Spleen (tissue), 11 donors: ENCODE measurements at regions not wholly inside any gene's neighbourhood (a gene's known extent, or its start where the extent isn't known, plus 50 kb on each side); places are given as distances from the start of the nearest gene placed in this dataset.
"Not testable (repeated sequence)": the region's sequence is repeated elsewhere in the genome, so short reads cannot be mapped to it uniquely, and the experiment has no call there.

Experiments
- DNase-seq: peaks from one replicate; pipeline ENCODE4 v3.0.0-alpha.2; 2020
- H3K27ac ChIP-seq, 8 donors: fragments of 200-600 bp; sonication (generic) in 7 of 8; 1 replicate in 4 of 8; 2 replicates in 4 of 8; pipeline versions ENCODE4 v1.5.0 to v1.8.0; 2016 to 2021; ENCODE audit warnings: inconsistent platforms in 4 of 8, mild to moderate bottlenecking in 4 of 8, moderate library complexity in 1 of 8
- H3K27me3 ChIP-seq, 7 donors: fragments of 200-600 bp; sonication (generic) in 6 of 7; replicated peaks in 1 of 7; 1 replicate in 4 of 7; 2 replicates in 3 of 7; pipeline versions ENCODE4 v1.5.0 to v1.8.0; 2016 to 2021; ENCODE audit warnings: inconsistent platforms in 3 of 7, mild to moderate bottlenecking in 1 of 7
- H3K36me3 ChIP-seq, 6 donors: fragments of 200-600 bp; sonication (generic) in 5 of 6; 1 replicate in 4 of 6; 2 replicates in 2 of 6; pipeline versions ENCODE4 v1.5.0 to v1.8.0; 2016 to 2021; ENCODE audit warnings: inconsistent platforms in 2 of 6
- H3K4me1 ChIP-seq, 6 donors: fragments of 200-600 bp; sonication (generic) in 5 of 6; 1 replicate in 3 of 6; 2 replicates in 3 of 6; pipeline versions ENCODE4 v1.5.0 to v1.8.0; 2016 to 2021; ENCODE audit warnings: inconsistent platforms in 3 of 6
- H3K4me3 ChIP-seq, 8 donors: fragments of 200-600 bp; sonication (generic) in 7 of 8; 1 replicate in 4 of 8; 2 replicates in 4 of 8; pipeline versions ENCODE4 v1.5.0 to v1.8.0; 2016 to 2021; ENCODE audit warnings: inconsistent platforms in 4 of 8, mild to moderate bottlenecking in 4 of 8, moderate library complexity in 2 of 8
- H3K9me3 ChIP-seq, 8 donors: fragments of 200-600 bp; sonication (generic) in 7 of 8; 1 replicate in 4 of 8; 2 replicates in 4 of 8; pipeline versions ENCODE4 v1.5.0 to v1.8.0; 2016 to 2021; ENCODE audit warnings: inconsistent platforms in 4 of 8
- POLR2A ChIP-seq, 3 donors: fragments of 450-650 bp; IDR thresholded peaks; one replicate each; pipeline ENCODE4 v1.5.1; 2017; ENCODE audit warnings: antibody characterized with exemption in 3 of 3, mild to moderate bottlenecking in 1 of 3
- POLR2AphosphoS5 ChIP-seq, 3 donors: sonication (generic); formaldehyde crosslinking; IDR thresholded peaks; one replicate each; pipeline ENCODE4 v1.5.1; 2017; ENCODE audit warnings: antibody characterized with exemption in 3 of 3
- WGBS, 5 donors: extraction: QIAGEN DNeasy Blood & Tissue Kit in 3 of 5; methylation state at CpG; one replicate each; pipeline versions ENCODE4 v1.1.5 to v1.1.7; 2013 to 2018; 5-methylcytosine and 5-hydroxymethylcytosine counted together
- intact Hi-C: fragments of 100-400 bp; cut with DNase I; formaldehyde crosslinking; loops from one replicate; pipeline ENCODE4 v1.15.0; 2023; ENCODE audit warnings: low total_unique reads
- TF ChIP-seq, protein P1 (sequence below), 11 experiments: fragments of 200-600 bp in 7 of 11; fragments of 450-650 bp in 4 of 11; sonication (generic) in 4 of 11; IDR thresholded peaks in 8 of 11; conservative IDR thresholded peaks in 3 of 11; 1 replicate in 7 of 11; 2 replicates in 4 of 11; pipeline versions ENCODE4 v1.4.0 to v1.8.0; 2016 to 2021; ENCODE audit warnings: antibody characterized with exemption in 11 of 11, inconsistent platforms in 4 of 11, mild to moderate bottlenecking in 1 of 11
- donor health status: healthy with polysubstance abuse.
- donor health status: DM: no; HTN: no; CAD: no; lungs with moderate emphysema.
- donor health status: DM: no; HTN: no; CAD: no.
- donor health status: Bipolar disorder and iron deficiency.
- donor health status: healthy.
- donor health status: DM: no; HTN: no; CAD: no.
- donor health status: DM: yes; HTN: yes; CAD: no.

DNA sequence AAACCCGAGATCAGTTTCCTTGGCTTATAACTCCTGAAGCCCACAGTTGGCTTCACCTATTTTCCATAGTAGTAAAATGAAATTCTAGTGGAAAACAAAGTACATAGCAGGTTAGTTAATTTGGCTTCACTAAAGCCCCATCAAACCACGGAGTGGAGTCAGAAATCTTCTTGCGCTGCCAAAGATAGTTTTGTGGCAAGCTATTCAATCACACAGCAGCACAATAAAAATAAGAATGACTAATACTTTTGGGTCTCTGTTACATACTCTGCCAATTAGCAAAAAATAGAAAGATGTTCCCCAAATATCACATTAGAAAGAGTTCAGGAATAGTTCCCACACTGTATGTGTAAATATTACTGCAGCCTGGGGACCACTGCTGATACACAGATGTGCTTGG lies 175.2 kb upstream of the NOL4 start:
- 67 to 86% (median 85%) methylated on average over 3 of the region's 3 CpGs for WGBS, 5 donors
- H3K27me3 ChIP-seq: no peaks in the 10 kb centered on the region
- no peaks in the 10 kb centered on the region for H3K9me3 ChIP-seq
- H3K4me3 ChIP-seq: no peak overlapping the region
- intact Hi-C loops: loop anchor here (10.0 kb wide), 1 partner anchor 55 kb away; no protein-coding TSS in a partner anchor
- no peak overlapping the region for H3K27ac ChIP-seq
- H3K4me1 ChIP-seq: no peaks in the 10 kb centered on the region
- no peak for DNase-seq
- H3K36me3 ChIP-seq: no peaks in the 10 kb centered on the region
- no peak for TF ChIP-seq POLR2A (IDR thresholded peaks at IDR 0.05)

DNA sequence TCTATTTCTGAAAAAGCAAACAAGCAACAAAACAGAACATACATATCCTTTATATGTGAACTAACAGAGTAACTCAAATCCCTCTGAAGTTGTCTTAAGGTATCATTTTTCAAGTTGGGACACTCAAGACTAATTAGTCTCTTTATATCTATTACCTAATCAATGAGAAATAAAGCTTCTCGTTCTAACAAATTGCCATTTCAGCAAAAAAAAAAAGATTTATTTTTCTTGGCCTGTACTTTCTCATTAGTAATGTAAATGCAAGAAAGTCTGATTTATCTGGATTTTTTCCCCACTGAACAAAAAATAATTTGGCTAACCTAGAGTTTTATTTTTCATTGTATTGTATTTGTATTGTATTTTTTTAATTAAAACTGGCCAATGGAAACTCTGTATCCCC lies 176.1 kb upstream of the NOL4 start:
- Histone ChIP-seq H3K9me3 (no peaks in the 10 kb centered on the region), H3K36me3 (no peaks in the 10 kb centered on the region), H3K4me3 (no peak overlapping the region), H3K27me3 (no peaks in the 10 kb centered on the region), H3K4me1 (no peaks in the 10 kb centered on the region), H3K27ac (no peak overlapping the region)
- TF ChIP-seq, protein P1, sequence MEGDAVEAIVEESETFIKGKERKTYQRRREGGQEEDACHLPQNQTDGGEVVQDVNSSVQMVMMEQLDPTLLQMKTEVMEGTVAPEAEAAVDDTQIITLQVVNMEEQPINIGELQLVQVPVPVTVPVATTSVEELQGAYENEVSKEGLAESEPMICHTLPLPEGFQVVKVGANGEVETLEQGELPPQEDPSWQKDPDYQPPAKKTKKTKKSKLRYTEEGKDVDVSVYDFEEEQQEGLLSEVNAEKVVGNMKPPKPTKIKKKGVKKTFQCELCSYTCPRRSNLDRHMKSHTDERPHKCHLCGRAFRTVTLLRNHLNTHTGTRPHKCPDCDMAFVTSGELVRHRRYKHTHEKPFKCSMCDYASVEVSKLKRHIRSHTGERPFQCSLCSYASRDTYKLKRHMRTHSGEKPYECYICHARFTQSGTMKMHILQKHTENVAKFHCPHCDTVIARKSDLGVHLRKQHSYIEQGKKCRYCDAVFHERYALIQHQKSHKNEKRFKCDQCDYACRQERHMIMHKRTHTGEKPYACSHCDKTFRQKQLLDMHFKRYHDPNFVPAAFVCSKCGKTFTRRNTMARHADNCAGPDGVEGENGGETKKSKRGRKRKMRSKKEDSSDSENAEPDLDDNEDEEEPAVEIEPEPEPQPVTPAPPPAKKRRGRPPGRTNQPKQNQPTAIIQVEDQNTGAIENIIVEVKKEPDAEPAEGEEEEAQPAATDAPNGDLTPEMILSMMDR (IDR thresholded peaks at IDR 0.05 in 8 of 11, conservative IDR thresholded peaks at IDR 0.05 in 3 of 11): no peak
- no peak for TF ChIP-seq POLR2A (IDR thresholded peaks at IDR 0.05)
- TF ChIP-seq POLR2AphosphoS5 (IDR thresholded peaks at IDR 0.05): no peak
- intact Hi-C loops: loop anchor here (10.0 kb wide), 1 partner anchor 56 kb away; no protein-coding TSS in a partner anchor
- no peak for DNase-seq
- WGBS, 5 donors: 59 to 79% (median 74%) methylated on average over 1 of the region's 1 CpG

GRCh38 chr18:34401775-34402174 lies 177.1 kb upstream of the NOL4 start:
- 54 to 74% (median 66%) methylated on average over 2 of the region's 2 CpGs for WGBS, 5 donors
- Histone ChIP-seq H3K4me1 (no peaks in the 10 kb centered on the region), H3K27me3 (no peaks in the 10 kb centered on the region), H3K27ac (no peak overlapping the region), H3K4me3 (no peak overlapping the region), H3K9me3 (no peaks in the 10 kb centered on the region), H3K36me3 (no peaks in the 10 kb centered on the region)
- intact Hi-C loops: loop anchor here (10.0 kb wide), 1 partner anchor 57 kb away; no protein-coding TSS in a partner anchor
- no peak for DNase-seq
- TF ChIP-seq POLR2A (IDR thresholded peaks at IDR 0.05) (no peak), POLR2AphosphoS5 (IDR thresholded peaks at IDR 0.05) (no peak)
- TF ChIP-seq, protein P1 (IDR thresholded peaks at IDR 0.05 in 8 of 11, conservative IDR thresholded peaks at IDR 0.05 in 3 of 11): no peak

GRCh38 chr18:34407471-34407870 lies 182.8 kb upstream of the NOL4 start:
- not testable (repeated sequence) for DNase-seq, H3K4me3 ChIP-seq, H3K27me3 ChIP-seq, H3K27ac ChIP-seq, H3K4me1 ChIP-seq, H3K36me3 ChIP-seq
- intact Hi-C loops: loop anchor here (10.0 kb wide), 1 partner anchor 63 kb away; no protein-coding TSS in a partner anchor
- 84 to 95% (median 90%) methylated on average over 12 of the region's 12 CpGs for WGBS, 5 donors
- H3K9me3 ChIP-seq: peaks cover 0 to 15% (median 0%) of the 10 kb centered on the region in 8 donors

GRCh38 chr18:34411952-34412351 lies 187.2 kb upstream of the NOL4 start:
- no peaks in the 10 kb centered on the region for H3K36me3 ChIP-seq
- H3K4me3 ChIP-seq: no peak overlapping the region
- no peak for DNase-seq
- TF ChIP-seq POLR2A (IDR thresholded peaks at IDR 0.05) (no peak), POLR2AphosphoS5 (IDR thresholded peaks at IDR 0.05) (no peak)
- TF ChIP-seq, protein P1 (IDR thresholded peaks at IDR 0.05 in 8 of 11, conservative IDR thresholded peaks at IDR 0.05 in 3 of 11): no peak
- intact Hi-C loops: no loop called here
- H3K27ac ChIP-seq: no peak overlapping the region
- no peaks in the 10 kb centered on the region for H3K4me1 ChIP-seq
- WGBS, 5 donors: 56 to 77% (median 71%) methylated on average over 1 of the region's 1 CpG
- no peaks in the 10 kb centered on the region for H3K27me3 ChIP-seq
- H3K9me3 ChIP-seq: peaks cover 0 to 15% (median 0%) of the 10 kb centered on the region in 8 donors
